Gastroesophageal sphincter (tissue), 4 donors: ENCODE measurements at regions not wholly inside any gene's neighbourhood (a gene's known extent, or its start where the extent isn't known, plus 50 kb on each side); places are given as distances from the start of the nearest gene placed in this dataset.

Source experiments
- ATAC-seq: fragments of 150-250 bp; one replicate; pipeline ENCODE4 v1.9.1; 2016; ENCODE audit warnings: mild to moderate bottlenecking, moderate library complexity
- H3K27ac ChIP-seq, 4 donors: fragments of 200-600 bp; sonication (generic) in 3 of 4; 1 replicate in 3 of 4; 2 replicates in 1 of 4; pipeline ENCODE4 v1.5.1; 2016 to 2019
- H3K27me3 ChIP-seq: fragments of 200-600 bp; sonication (generic); one replicate; pipeline ENCODE4 v1.5.1; 2019
- H3K36me3 ChIP-seq, 2 donors: fragments of 200-600 bp; sonication (generic); one replicate each; pipeline ENCODE4 v1.5.1; 2019; ENCODE audit warnings: control low read depth in 1 of 2
- H3K4me1 ChIP-seq, 3 donors: fragments of 200-600 bp; sonication (generic); 1 replicate in 2 of 3; 2 replicates in 1 of 3; pipeline ENCODE4 v1.5.1; 2016 to 2019; ENCODE audit warnings: control low read depth in 2 of 3
- H3K4me3 ChIP-seq, 2 donors: fragments of 200-600 bp; sonication (generic); one replicate each; pipeline ENCODE4 v1.5.1; 2019; ENCODE audit warnings: mild to moderate bottlenecking in 1 of 2, moderate library complexity in 1 of 2
- H3K9me3 ChIP-seq, 3 donors: fragments of 200-600 bp; sonication (generic); one replicate each; pipeline ENCODE4 v1.5.1; 2017 to 2019; ENCODE audit warnings: control low read depth in 2 of 3
- CTCF ChIP-seq, 4 experiments: fragments of 200-600 bp in 2 of 4; fragments of 450-650 bp in 2 of 4; sonication (generic) in 1 of 4; IDR thresholded peaks; one replicate each; pipeline ENCODE4 v1.5.1; 2017 to 2019; ENCODE audit warnings: antibody characterized with exemption in 4 of 4, mild to moderate bottlenecking in 2 of 4, moderate library complexity in 2 of 4
- EP300 ChIP-seq: sonication (generic); formaldehyde crosslinking; IDR thresholded peaks from one replicate; pipeline ENCODE4 v1.6.1; 2017; ENCODE audit warnings: antibody characterized with exemption, mild to moderate bottlenecking
- POLR2A ChIP-seq, 2 donors: fragments of 450-650 bp; IDR thresholded peaks; one replicate each; pipeline ENCODE4 v1.6.1; 2017; ENCODE audit warnings: antibody characterized with exemption in 2 of 2, mild to moderate bottlenecking in 2 of 2, moderate library complexity in 1 of 2
- POLR2AphosphoS5 ChIP-seq: sonication (generic); formaldehyde crosslinking; IDR thresholded peaks from one replicate; pipeline ENCODE4 v1.6.1; 2017; ENCODE audit warnings: antibody characterized with exemption
- WGBS, 2 donors: methylation state at CpG; one replicate each; pipeline ENCODE4 v1.1.5; 2018; ENCODE audit warnings: low coverage in 1 of 2; 5-methylcytosine and 5-hydroxymethylcytosine counted together

GRCh38 chr20:61168605-61169004 is 83.5 kb upstream of the CDH4 start:
- Histone ChIP-seq H3K27ac (no peak overlapping the region), H3K9me3 (no peaks in the 10 kb centered on the region), H3K4me3 (no peak overlapping the region), H3K27me3 (peaks cover 33% of the 10 kb centered on the region), H3K4me1 (no peaks in the 10 kb centered on the region), H3K36me3 (no peaks in the 10 kb centered on the region)
- no peak for TF ChIP-seq CTCF (IDR thresholded peaks at IDR 0.05)
- TF ChIP-seq EP300: no peak
- TF ChIP-seq POLR2AphosphoS5: no peak
- no peak for TF ChIP-seq POLR2A (IDR thresholded peaks at IDR 0.05)
- ATAC-seq: no peak
- 69 to 80% methylated on average over 5 to 8 of the region's 8 CpGs for WGBS, 2 donors

GRCh38 chr20:61169874-61170273 is 82.2 kb upstream of the CDH4 start:
- ATAC-seq: no peak
- Histone ChIP-seq H3K9me3 (no peaks in the 10 kb centered on the region), H3K27ac (no peak overlapping the region), H3K4me1 (no peaks in the 10 kb centered on the region), H3K4me3 (no peak overlapping the region), H3K27me3 (peaks cover 40% of the 10 kb centered on the region), H3K36me3 (no peaks in the 10 kb centered on the region)
- TF ChIP-seq EP300 (no peak), POLR2AphosphoS5 (no peak), POLR2A (IDR thresholded peaks at IDR 0.05) (no peak), CTCF (IDR thresholded peaks at IDR 0.05) (no peak)
- 85 to 88% methylated on average over 7 to 8 of the region's 8 CpGs for WGBS, 2 donors

GRCh38 chr20:61170496-61171320 is 81.4 kb upstream of the CDH4 start:
- 38 to 54% methylated on average over 4 to 5 of the region's 11 CpGs for WGBS, 2 donors
- Histone ChIP-seq H3K36me3 (no peaks in the 10 kb centered on the region), H3K27me3 (peaks cover 47% of the 10 kb centered on the region), H3K4me3 (no peak overlapping the region), H3K9me3 (no peaks in the 10 kb centered on the region), H3K4me1 (no peaks in the 10 kb centered on the region), H3K27ac (no peak overlapping the region)
- TF ChIP-seq POLR2A (IDR thresholded peaks at IDR 0.05): no peak
- TF ChIP-seq POLR2AphosphoS5: no peak
- TF ChIP-seq EP300: no peak
- no peak for TF ChIP-seq CTCF (IDR thresholded peaks at IDR 0.05)
- ATAC-seq: no peak

GRCh38 chr20:61173267-61173666 is 78.8 kb upstream of the CDH4 start:
- 87 to 89% methylated on average over 2 of the region's 2 CpGs for WGBS, 2 donors
- ATAC-seq: no peak
- H3K27me3 ChIP-seq: peaks cover 52% of the 10 kb centered on the region

More at GRCh38 chr20:61173267-61173666, 78.8 kb upstream of the CDH4 start:
- H3K36me3 ChIP-seq: no peaks in the 10 kb centered on the region
- H3K27ac ChIP-seq: no peak overlapping the region
- TF ChIP-seq CTCF (IDR thresholded peaks at IDR 0.05): no peak
- no peak for TF ChIP-seq POLR2AphosphoS5
- TF ChIP-seq EP300: no peak
- TF ChIP-seq POLR2A (IDR thresholded peaks at IDR 0.05): no peak
- no peaks in the 10 kb centered on the region for H3K4me1 ChIP-seq
- H3K9me3 ChIP-seq: no peaks in the 10 kb centered on the region
- no peak overlapping the region for H3K4me3 ChIP-seq
